Astrocyte (in vitro differentiated cells and primary cell): ENCODE measurements at regions not wholly inside any gene's neighbourhood (a gene's known extent, or its start where the extent isn't known, plus 50 kb on each side); places are given as distances from the start of the nearest gene placed in this dataset.

Experiments used
- DNase-seq: peaks from one replicate; pipeline ENCODE4 v3.0.0-alpha.2; 2010; ENCODE audit warnings: low read depth
- FAIRE-seq: peaks from 2 replicates; lab custom pipeline; 2011; peaks lifted over from hg19 to GRCh38; lab: Jason Lieb, UNC
- H2AFZ ChIP-seq: 2 replicates; pipeline ENCODE4 v1.6.0; 2012; ENCODE audit warnings: low read depth, low read length, inconsistent platforms
- H3K27ac ChIP-seq: 2 replicates; pipeline ENCODE4 v1.5.1; 2011; ENCODE audit warnings: low read depth, low read length, inconsistent platforms
- H3K27me3 ChIP-seq: 2 replicates; pipeline ENCODE4 v1.6.0; 2011; ENCODE audit warnings: low read length, inconsistent platforms; ENCODE audit not compliant: insufficient read depth
- H3K36me3 ChIP-seq: 2 replicates; pipeline ENCODE4 v1.5.1; 2011; ENCODE audit warnings: low read length, inconsistent platforms; ENCODE audit not compliant: insufficient read depth
- H3K4me1 ChIP-seq: 2 replicates; pipeline ENCODE4 v1.5.1; 2011; ENCODE audit warnings: low read length, inconsistent platforms; ENCODE audit not compliant: insufficient read depth
- H3K4me2 ChIP-seq: 2 replicates; pipeline ENCODE4 v1.6.0; 2012; ENCODE audit warnings: low read length, inconsistent platforms
- H3K4me3 ChIP-seq: 2 replicates; pipeline ENCODE4 v1.5.1; 2011; ENCODE audit warnings: low read depth, mild to moderate bottlenecking, low read length, inconsistent platforms; ENCODE audit not compliant: insufficient read depth
- H3K79me2 ChIP-seq: 2 replicates; pipeline ENCODE4 v1.6.0; 2012; ENCODE audit warnings: mild to moderate bottlenecking, low read length, inconsistent platforms; ENCODE audit not compliant: insufficient read depth
- H3K9ac ChIP-seq: 2 replicates; pipeline ENCODE4 v1.6.0; 2012; ENCODE audit warnings: mild to moderate bottlenecking, low read length, inconsistent platforms
- H3K9me3 ChIP-seq: 2 replicates; pipeline ENCODE4 v1.5.1; 2012; ENCODE audit warnings: low read depth, mild to moderate bottlenecking, low read length, inconsistent platforms; ENCODE audit not compliant: insufficient read depth
- H4K20me1 ChIP-seq: 2 replicates; pipeline ENCODE4 v1.6.0; 2012; ENCODE audit warnings: low read length, inconsistent platforms; ENCODE audit not compliant: insufficient read depth
- H3K27ac Mint-ChIP-seq: one replicate; pipeline ENCODE4 v1.8.0; 2021; ENCODE audit warnings: mild to moderate bottlenecking, mixed read lengths; ENCODE audit not compliant: unreplicated experiment
- H3K27me3 Mint-ChIP-seq: one replicate; pipeline ENCODE4 v1.8.0; 2021; ENCODE audit warnings: low read depth, mixed read lengths; ENCODE audit not compliant: unreplicated experiment
- H3K36me3 Mint-ChIP-seq: one replicate; pipeline ENCODE4 v1.8.0; 2021; ENCODE audit warnings: low read depth, mixed read lengths; ENCODE audit not compliant: unreplicated experiment
- H3K4me1 Mint-ChIP-seq: one replicate; pipeline ENCODE4 v1.8.0; 2021; ENCODE audit warnings: low read depth, mixed read lengths; ENCODE audit not compliant: unreplicated experiment
- H3K4me3 Mint-ChIP-seq: one replicate; pipeline ENCODE4 v1.8.0; 2021; ENCODE audit warnings: mild to moderate bottlenecking, moderate library complexity, mixed read lengths; ENCODE audit not compliant: unreplicated experiment
- H3K9me3 Mint-ChIP-seq: one replicate; pipeline ENCODE4 v1.8.0; 2021; ENCODE audit warnings: mild to moderate bottlenecking, mixed read lengths; ENCODE audit not compliant: unreplicated experiment
- EZH2 ChIP-seq: IDR thresholded peaks from 2 replicates; pipeline ENCODE4 v1.6.1; 2012; ENCODE audit warnings: mild to moderate bottlenecking, low read length, inconsistent platforms; ENCODE audit not compliant: insufficient read depth
- TF ChIP-seq, protein P1 (sequence below): IDR thresholded peaks from 2 replicates; pipeline ENCODE4 v1.5.1; 2011; ENCODE audit warnings: low read depth, mild to moderate bottlenecking, inconsistent platforms, low read length, moderate library complexity; ENCODE audit not compliant: insufficient read depth

- Mint-ChIP-seq H3K4me1 (peaks cover 16% of the 10 kb centered on the region), H3K27ac (no peak overlapping the region), H3K4me3 (no peak overlapping the region), H3K27me3 (no peaks in the 10 kb centered on the region), H3K9me3 (peaks cover 3% of the 10 kb centered on the region), H3K36me3 (no peaks in the 10 kb centered on the region)
- Histone ChIP-seq H3K27me3 (no peaks in the 10 kb centered on the region), H3K9me3 (no peaks in the 10 kb centered on the region), H3K4me3 (no peak overlapping the region), H3K9ac (no peak overlapping the region), H3K27ac (no peak overlapping the region), H3K4me1 (no peaks in the 10 kb centered on the region), H3K4me2 (no peak overlapping the region), H2AFZ (no peak overlapping the region), H3K79me2 (no peaks in the 10 kb centered on the region), H4K20me1 (no peaks in the 10 kb centered on the region), H3K36me3 (no peaks in the 10 kb centered on the region)
- FAIRE-seq = no peak
- no peak for DNase-seq
- TF ChIP-seq EZH2 = no peak
- TF ChIP-seq, protein P1, sequence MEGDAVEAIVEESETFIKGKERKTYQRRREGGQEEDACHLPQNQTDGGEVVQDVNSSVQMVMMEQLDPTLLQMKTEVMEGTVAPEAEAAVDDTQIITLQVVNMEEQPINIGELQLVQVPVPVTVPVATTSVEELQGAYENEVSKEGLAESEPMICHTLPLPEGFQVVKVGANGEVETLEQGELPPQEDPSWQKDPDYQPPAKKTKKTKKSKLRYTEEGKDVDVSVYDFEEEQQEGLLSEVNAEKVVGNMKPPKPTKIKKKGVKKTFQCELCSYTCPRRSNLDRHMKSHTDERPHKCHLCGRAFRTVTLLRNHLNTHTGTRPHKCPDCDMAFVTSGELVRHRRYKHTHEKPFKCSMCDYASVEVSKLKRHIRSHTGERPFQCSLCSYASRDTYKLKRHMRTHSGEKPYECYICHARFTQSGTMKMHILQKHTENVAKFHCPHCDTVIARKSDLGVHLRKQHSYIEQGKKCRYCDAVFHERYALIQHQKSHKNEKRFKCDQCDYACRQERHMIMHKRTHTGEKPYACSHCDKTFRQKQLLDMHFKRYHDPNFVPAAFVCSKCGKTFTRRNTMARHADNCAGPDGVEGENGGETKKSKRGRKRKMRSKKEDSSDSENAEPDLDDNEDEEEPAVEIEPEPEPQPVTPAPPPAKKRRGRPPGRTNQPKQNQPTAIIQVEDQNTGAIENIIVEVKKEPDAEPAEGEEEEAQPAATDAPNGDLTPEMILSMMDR = no peak
These were observed 105.3 kb downstream of the RGS2 start for GRCh38 chr1:192914092-192914491.

DNA sequence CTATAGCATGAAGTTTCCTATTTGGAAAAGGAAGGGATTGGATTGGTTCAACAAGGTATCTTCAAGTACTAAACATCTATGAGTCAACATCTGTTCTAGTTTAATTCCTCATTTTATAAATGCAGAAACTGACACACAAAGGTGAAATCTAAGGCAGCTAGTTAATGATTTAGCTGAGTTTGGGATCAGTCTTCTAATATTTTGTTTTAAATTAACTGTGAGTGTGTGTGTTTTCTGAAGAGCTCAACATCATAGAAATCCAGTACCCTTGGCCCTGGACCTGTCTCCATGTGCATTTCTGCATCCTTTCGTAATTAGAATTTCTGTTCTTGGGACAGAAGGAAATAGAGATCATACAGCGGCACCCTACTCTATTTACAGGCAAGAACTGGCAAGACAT lies 105.9 kb downstream of the RGS2 start:
- H3K9me3 Mint-ChIP-seq = peaks cover 3% of the 10 kb centered on the region
- FAIRE-seq = no peak

GRCh38 chr1:192916021-192916420 lies 107.2 kb downstream of the RGS2 start:
- Histone ChIP-seq H3K4me2 (no peak overlapping the region), H3K79me2 (no peaks in the 10 kb centered on the region), H2AFZ (no peak overlapping the region), H4K20me1 (no peaks in the 10 kb centered on the region), H3K36me3 (no peaks in the 10 kb centered on the region), H3K9me3 (no peaks in the 10 kb centered on the region), H3K9ac (no peak overlapping the region), H3K27me3 (no peaks in the 10 kb centered on the region), H3K27ac (no peak overlapping the region), H3K4me3 (no peak overlapping the region), H3K4me1 (no peaks in the 10 kb centered on the region)
- H3K27me3 Mint-ChIP-seq = no peaks in the 10 kb centered on the region
- H3K27ac Mint-ChIP-seq = no peak overlapping the region
- TF ChIP-seq, protein P1 = no peak
- no peak for TF ChIP-seq EZH2
- no peak for FAIRE-seq
- H3K4me3 Mint-ChIP-seq = no peak overlapping the region
- H3K9me3 Mint-ChIP-seq = peaks cover 3% of the 10 kb centered on the region
- H3K4me1 Mint-ChIP-seq = peaks cover 16% of the 10 kb centered on the region
- no peaks in the 10 kb centered on the region for H3K36me3 Mint-ChIP-seq
- no peak for DNase-seq

More for the DNA sequence above, 105.9 kb downstream of the RGS2 start:
- Histone ChIP-seq H3K9ac (no peak overlapping the region), H3K4me2 (no peak overlapping the region), H3K27me3 (no peaks in the 10 kb centered on the region), H3K27ac (no peak overlapping the region), H3K36me3 (no peaks in the 10 kb centered on the region), H4K20me1 (no peaks in the 10 kb centered on the region), H3K9me3 (no peaks in the 10 kb centered on the region), H3K4me1 (no peaks in the 10 kb centered on the region), H3K79me2 (no peaks in the 10 kb centered on the region), H2AFZ (no peak overlapping the region), H3K4me3 (no peak overlapping the region)
- TF ChIP-seq EZH2 = no peak
- Mint-ChIP-seq H3K27ac (no peak overlapping the region), H3K4me3 (no peak overlapping the region), H3K4me1 (peaks cover 16% of the 10 kb centered on the region), H3K27me3 (no peaks in the 10 kb centered on the region), H3K36me3 (no peaks in the 10 kb centered on the region)
- DNase-seq = no peak
